ENCODE measurements at regions not wholly inside any gene's neighbourhood (a gene's known extent, or its start where the extent isn't known, plus 50 kb on each side); places are given as distances from the start of the nearest gene placed in this dataset.

DNA sequence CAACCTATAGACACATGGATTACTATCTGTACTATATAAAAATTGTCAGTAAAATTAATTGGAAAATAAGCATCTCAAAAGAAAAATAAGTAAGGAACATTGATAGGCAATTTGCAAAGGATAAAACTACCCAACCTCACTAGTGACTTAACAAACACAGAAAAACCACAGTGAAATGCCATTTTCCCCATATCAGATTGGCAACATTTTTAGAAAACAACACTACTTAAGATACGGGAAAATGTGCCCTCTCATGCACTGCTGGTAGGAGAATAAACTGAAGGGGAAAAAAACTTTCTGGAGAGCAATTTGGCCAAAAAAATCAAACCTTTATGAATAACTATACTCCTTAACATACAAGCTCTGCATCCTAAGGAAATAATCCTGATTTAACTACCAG lies 254.0 kb downstream of the DEPDC1B start:
- no TSS peak for BruUV-seq (replicated peaks)
- FAIRE-seq: no peak
- no peak overlapping the region for H3K4me2 ChIP-seq (ENCODE audit: low read depth, low read length)
- in situ Hi-C loops (cut with HindIII; ENCODE audit: extremely low pct_ligation_motif_present, low pct_unique_long_range_greater_than_20kb) (no loop called here), intact Hi-C loops (cut with micrococcal nuclease; ENCODE audit: unreplicated experiment) (loop anchor here (2.0 to 10.0 kb wide), 2 partner anchors 47 to 151 kb away; no protein-coding TSS in a partner anchor)
- POLR2A ChIA-PET: interaction anchor here (1.6 to 2.2 kb wide), 4 partner anchors 9 to 254 kb away, joined by 3 to 18 read pairs (median 11); partner anchors contain the start of gene DEPDC1B
- TF ChIP-seq ARNTL (CRISPR knock-in tag; IDR thresholded peaks at IDR 0.05) (no peak), KAT2B (IDR thresholded peaks at IDR 0.05; ENCODE audit: borderline replicate concordance, low read depth, low read length) (no peak), GABPA (IDR thresholded peaks at IDR 0.05; ENCODE audit: low read depth, low read length) (no peak), GABPA (CRISPR knock-in tag; IDR thresholded peaks at IDR 0.05; ENCODE audit: low read depth) (no peak)
- H3K79me2 ChIP-seq (ENCODE audit: insufficient read depth, low read length): peaks cover 12% of the 10 kb centered on the region
- no peak for DNase-seq (ENCODE audit: low spot score)
- ATAC-seq: no peak
- WGBS (ENCODE audit: low lambda C conversion rate): 75% methylated on average over 1 of the region's 1 CpG
- H3K27me3 ChIP-seq (ENCODE audit: control insufficient read depth in 1 of 2, insufficient read depth in 2 of 2, low read length in 2 of 2): no peaks in the 10 kb centered on the region
- H4K20me1 ChIP-seq (ENCODE audit: insufficient read depth, low read length): no peaks in the 10 kb centered on the region
- H3K9ac ChIP-seq (ENCODE audit: insufficient read depth, low read depth, low read length): peak overlapping the region; percentile 20; the same call in 1 of the 2 replicates
- no peaks in the 10 kb centered on the region for H3K36me3 ChIP-seq (replicated peaks in 1 of 2; ENCODE audit: control insufficient read depth in 1 of 2, insufficient read depth in 2 of 2, low read length in 2 of 2)
- no peak overlapping the region for H3K27ac ChIP-seq (ENCODE audit: extremely low read length, insufficient read depth, low read length)
- no peak overlapping the region; a peak in 1 of 6 replicates for H3K4me3 ChIP-seq (replicated peaks in 1 of 3; ENCODE audit: insufficient read depth in 1 of 3, low read depth in 2 of 3, low read length in 3 of 3)
- H3K9me3 ChIP-seq (ENCODE audit: low read length): no peaks in the 10 kb centered on the region
- peaks cover 68% of the 10 kb centered on the region for H3K4me1 ChIP-seq (ENCODE audit: insufficient read depth, low read length)
- no peak overlapping the region for H2AFZ ChIP-seq (ENCODE audit: low read length)
- CTCF ChIA-PET (ENCODE audit: low intra/inter-chr PET ratio, low total read pairs): no interaction called here

DNA sequence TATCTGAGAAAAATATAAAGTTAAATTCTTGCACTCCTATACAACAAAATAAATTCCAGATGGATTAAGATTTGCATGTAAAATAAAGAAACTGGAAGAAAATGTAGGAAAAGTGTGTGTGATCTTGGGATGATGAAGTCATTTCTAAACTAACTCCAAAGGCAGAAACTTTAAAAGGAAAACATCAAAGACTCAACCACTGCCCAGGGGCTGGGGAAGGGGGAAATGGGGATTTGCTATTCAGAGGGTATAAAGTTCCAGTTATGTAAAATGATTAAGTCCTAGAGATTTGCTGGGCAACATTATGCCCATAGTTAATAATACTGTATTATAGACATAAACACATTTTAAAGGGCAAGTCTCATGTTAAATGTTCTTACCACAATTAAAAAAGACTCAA lies 254.5 kb downstream of the DEPDC1B start:
- no peak for DNase-seq (ENCODE audit: low spot score)
- H3K79me2 ChIP-seq (ENCODE audit: insufficient read depth, low read length): peaks cover 12% of the 10 kb centered on the region
- H3K27ac ChIP-seq (ENCODE audit: extremely low read length, insufficient read depth, low read length): no peak overlapping the region
- H3K27me3 ChIP-seq (ENCODE audit: control insufficient read depth in 1 of 2, insufficient read depth in 2 of 2, low read length in 2 of 2): no peaks in the 10 kb centered on the region
- H3K9ac ChIP-seq (ENCODE audit: insufficient read depth, low read depth, low read length): no peak overlapping the region
- no peaks in the 10 kb centered on the region for H3K36me3 ChIP-seq (replicated peaks in 1 of 2; ENCODE audit: control insufficient read depth in 1 of 2, insufficient read depth in 2 of 2, low read length in 2 of 2)
- H2AFZ ChIP-seq (ENCODE audit: low read length): no peak overlapping the region
- no peak for FAIRE-seq
- peaks cover 70% of the 10 kb centered on the region for H3K4me1 ChIP-seq (ENCODE audit: insufficient read depth, low read length)
- peak overlapping the region; percentile 8; the same call in 1 of the 2 replicates for H3K4me2 ChIP-seq (ENCODE audit: low read depth, low read length)
- ChIA-PET CTCF (ENCODE audit: low intra/inter-chr PET ratio, low total read pairs) (no interaction called here), POLR2A (interaction anchor here (1.7 kb wide), 1 partner anchor 42 kb away, joined by 4 read pairs; no protein-coding TSS in a partner anchor)
- no peaks in the 10 kb centered on the region for H4K20me1 ChIP-seq (ENCODE audit: insufficient read depth, low read length)
- H3K9me3 ChIP-seq (ENCODE audit: low read length): no peaks in the 10 kb centered on the region
- BruUV-seq (replicated peaks): no TSS peak
- ATAC-seq: no peak
- H3K4me3 ChIP-seq (replicated peaks in 1 of 3; ENCODE audit: insufficient read depth in 1 of 3, low read depth in 2 of 3, low read length in 3 of 3): no peak overlapping the region
- in situ Hi-C loops (cut with HindIII; ENCODE audit: extremely low pct_ligation_motif_present, low pct_unique_long_range_greater_than_20kb): no loop called here
- intact Hi-C loops (cut with micrococcal nuclease; ENCODE audit: unreplicated experiment): loop anchor here (10.0 kb wide), 1 partner anchor 151 kb away; no protein-coding TSS in a partner anchor
- no peak for TF ChIP-seq CBX2 (IDR thresholded peaks at IDR 0.05; ENCODE audit: low read depth, low read length)
- TF ChIP-seq CBX2 (CRISPR knock-in tag; IDR thresholded peaks at IDR 0.05; ENCODE audit: low read depth): no peak
- peak; percentile 12; the same call in 1 of the 2 replicates for TF ChIP-seq HMG20A (CRISPR knock-in tag; IDR thresholded peaks at IDR 0.05; ENCODE audit: borderline replicate concordance)
- 0 out of 2 replicates have a peak, but pooled peaks have one; percentile 21 for TF ChIP-seq GATAD2A (CRISPR knock-in tag; IDR thresholded peaks at IDR 0.05)
- TF ChIP-seq ZNF772 (CRISPR knock-in tag; IDR thresholded peaks at IDR 0.05): no peak
- TF ChIP-seq, protein P1, sequence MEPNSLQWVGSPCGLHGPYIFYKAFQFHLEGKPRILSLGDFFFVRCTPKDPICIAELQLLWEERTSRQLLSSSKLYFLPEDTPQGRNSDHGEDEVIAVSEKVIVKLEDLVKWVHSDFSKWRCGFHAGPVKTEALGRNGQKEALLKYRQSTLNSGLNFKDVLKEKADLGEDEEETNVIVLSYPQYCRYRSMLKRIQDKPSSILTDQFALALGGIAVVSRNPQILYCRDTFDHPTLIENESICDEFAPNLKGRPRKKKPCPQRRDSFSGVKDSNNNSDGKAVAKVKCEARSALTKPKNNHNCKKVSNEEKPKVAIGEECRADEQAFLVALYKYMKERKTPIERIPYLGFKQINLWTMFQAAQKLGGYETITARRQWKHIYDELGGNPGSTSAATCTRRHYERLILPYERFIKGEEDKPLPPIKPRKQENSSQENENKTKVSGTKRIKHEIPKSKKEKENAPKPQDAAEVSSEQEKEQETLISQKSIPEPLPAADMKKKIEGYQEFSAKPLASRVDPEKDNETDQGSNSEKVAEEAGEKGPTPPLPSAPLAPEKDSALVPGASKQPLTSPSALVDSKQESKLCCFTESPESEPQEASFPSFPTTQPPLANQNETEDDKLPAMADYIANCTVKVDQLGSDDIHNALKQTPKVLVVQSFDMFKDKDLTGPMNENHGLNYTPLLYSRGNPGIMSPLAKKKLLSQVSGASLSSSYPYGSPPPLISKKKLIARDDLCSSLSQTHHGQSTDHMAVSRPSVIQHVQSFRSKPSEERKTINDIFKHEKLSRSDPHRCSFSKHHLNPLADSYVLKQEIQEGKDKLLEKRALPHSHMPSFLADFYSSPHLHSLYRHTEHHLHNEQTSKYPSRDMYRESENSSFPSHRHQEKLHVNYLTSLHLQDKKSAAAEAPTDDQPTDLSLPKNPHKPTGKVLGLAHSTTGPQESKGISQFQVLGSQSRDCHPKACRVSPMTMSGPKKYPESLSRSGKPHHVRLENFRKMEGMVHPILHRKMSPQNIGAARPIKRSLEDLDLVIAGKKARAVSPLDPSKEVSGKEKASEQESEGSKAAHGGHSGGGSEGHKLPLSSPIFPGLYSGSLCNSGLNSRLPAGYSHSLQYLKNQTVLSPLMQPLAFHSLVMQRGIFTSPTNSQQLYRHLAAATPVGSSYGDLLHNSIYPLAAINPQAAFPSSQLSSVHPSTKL (CRISPR knock-in tag; IDR thresholded peaks at IDR 0.05): peak; percentile 36; the same call in 1 of the 2 replicates
- peak; percentile 48; the same call in 1 of the 2 replicates for TF ChIP-seq MED1 (CRISPR knock-in tag; IDR thresholded peaks at IDR 0.05)
- peak; percentile 72 for TF ChIP-seq TCF7 (IDR thresholded peaks at IDR 0.05; ENCODE audit: low read depth)
- no peak for TF ChIP-seq TSC22D2 (CRISPR knock-in tag; IDR thresholded peaks at IDR 0.05; ENCODE audit: borderline replicate concordance)
- TF ChIP-seq, protein P2, sequence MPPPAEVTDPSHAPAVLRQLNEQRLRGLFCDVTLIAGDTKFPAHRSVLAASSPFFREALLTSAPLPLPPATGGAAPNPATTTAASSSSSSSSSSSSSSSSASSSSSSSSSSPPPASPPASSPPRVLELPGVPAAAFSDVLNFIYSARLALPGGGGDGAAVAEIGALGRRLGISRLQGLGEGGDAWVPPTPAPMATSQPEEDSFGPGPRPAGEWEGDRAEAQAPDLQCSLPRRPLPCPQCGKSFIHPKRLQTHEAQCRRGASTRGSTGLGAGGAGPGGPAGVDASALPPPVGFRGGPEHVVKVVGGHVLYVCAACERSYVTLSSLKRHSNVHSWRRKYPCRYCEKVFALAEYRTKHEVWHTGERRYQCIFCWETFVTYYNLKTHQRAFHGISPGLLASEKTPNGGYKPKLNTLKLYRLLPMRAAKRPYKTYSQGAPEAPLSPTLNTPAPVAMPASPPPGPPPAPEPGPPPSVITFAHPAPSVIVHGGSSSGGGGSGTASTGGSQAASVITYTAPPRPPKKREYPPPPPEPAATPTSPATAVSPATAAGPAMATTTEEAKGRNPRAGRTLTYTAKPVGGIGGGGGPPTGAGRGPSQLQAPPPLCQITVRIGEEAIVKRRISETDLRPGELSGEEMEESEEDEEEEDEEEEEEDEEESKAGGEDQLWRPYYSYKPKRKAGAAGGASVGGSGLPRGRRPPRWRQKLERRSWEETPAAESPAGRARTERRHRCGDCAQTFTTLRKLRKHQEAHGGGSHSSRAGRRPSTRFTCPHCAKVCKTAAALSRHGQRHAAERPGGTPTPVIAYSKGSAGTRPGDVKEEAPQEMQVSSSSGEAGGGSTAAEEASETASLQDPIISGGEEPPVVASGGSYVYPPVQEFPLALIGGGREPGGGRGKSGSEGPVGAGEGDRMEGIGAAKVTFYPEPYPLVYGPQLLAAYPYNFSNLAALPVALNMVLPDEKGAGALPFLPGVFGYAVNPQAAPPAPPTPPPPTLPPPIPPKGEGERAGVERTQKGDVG (CRISPR knock-in tag; IDR thresholded peaks at IDR 0.05; ENCODE audit: borderline replicate concordance): no peak
